Erythroblast (primary cell): ENCODE measurements at regions not wholly inside any gene's neighbourhood (a gene's known extent, or its start where the extent isn't known, plus 50 kb on each side); places are given as distances from the start of the nearest gene placed in this dataset.
A peak's percentile ranks its signal among the peaks of the same experiment; 100 is the strongest.

Source experiments
- DNase-seq, 2 experiments: peaks; one replicate each; lab custom pipeline; 2025; lab: John Stamatoyannopoulos, UW
- GATA1 ChIP-seq: IDR thresholded peaks from 2 replicates; pipeline ENCODE4 v1.6.1; 2011; ENCODE audit warnings: low read depth, mild to moderate bottlenecking, control low read depth, low read length, moderate library complexity
- POLR2A ChIP-seq: IDR thresholded peaks from 2 replicates; pipeline ENCODE4 v1.6.1; 2011; ENCODE audit warnings: mild to moderate bottlenecking, low read length

GRCh38 chr6:40715570-40716403 lies 128.6 kb upstream of the LRFN2 start:
- TF ChIP-seq GATA1 (peak; percentile 93), POLR2A (peak; percentile 71)
- DNase-seq, result peak; percentile 97 to 99

GRCh38 chr6:40714576-40715564 lies 127.7 kb upstream of the LRFN2 start:
- no peak for TF ChIP-seq POLR2A
- TF ChIP-seq GATA1, result no peak

GRCh38 chr6:40714143-40714542 lies 127.0 kb upstream of the LRFN2 start:
- no peak for TF ChIP-seq GATA1

More at GRCh38 chr6:40714576-40715564, 127.7 kb upstream of the LRFN2 start:
- peak; percentile 47 to 63 for DNase-seq

GRCh38 chr6:40713002-40713719 lies 126.0 kb upstream of the LRFN2 start:
- TF ChIP-seq GATA1 (no peak), POLR2A (no peak)
- DNase-seq, result peak; percentile 47 to 55

More at GRCh38 chr6:40714143-40714542, 127.0 kb upstream of the LRFN2 start:
- DNase-seq, result peak in 1 of 2 experiments; percentile 48

GRCh38 chr6:40710626-40711330 lies 123.6 kb upstream of the LRFN2 start:
- TF ChIP-seq GATA1 (no peak), POLR2A (no peak)
- peak; percentile 25 to 33 for DNase-seq

- TF ChIP-seq GATA1 (no peak), POLR2A (no peak)
- DNase-seq, result no peak
Observed at GRCh38 chr6:40708049-40708448, 120.9 kb upstream of the LRFN2 start.

GRCh38 chr6:40706178-40706577 lies 119.0 kb upstream of the LRFN2 start:
- TF ChIP-seq POLR2A (no peak), GATA1 (no peak)
- DNase-seq, result no peak

- no peak for DNase-seq
- no peak for TF ChIP-seq POLR2A
Observed at GRCh38 chr6:40705354-40705753, 118.2 kb upstream of the LRFN2 start.

- TF ChIP-seq GATA1 (no peak), POLR2A (no peak)
- no peak for DNase-seq
Observed at GRCh38 chr6:40701352-40702007, 114.3 kb upstream of the LRFN2 start.

- no peak for DNase-seq
- TF ChIP-seq POLR2A (no peak), GATA1 (no peak)
Observed at GRCh38 chr6:40700006-40700580, 112.9 kb upstream of the LRFN2 start.

- TF ChIP-seq GATA1, result no peak
- TF ChIP-seq POLR2A, result no peak
- DNase-seq, result no peak
Observed at GRCh38 chr6:40695750-40696415, 108.7 kb upstream of the LRFN2 start.
